Urothelium cell line (cell line): ENCODE measurements at regions not wholly inside any gene's neighbourhood (a gene's known extent, or its start where the extent isn't known, plus 50 kb on each side); places are given as distances from the start of the nearest gene placed in this dataset.

ENCODE experiments used
- DNase-seq: peaks from one replicate; pipeline ENCODE4 v3.0.0; 2011; ENCODE audit warnings: low spot score, mixed read lengths
- FAIRE-seq: peaks from 2 replicates; lab custom pipeline; 2011; peaks lifted over from hg19 to GRCh38; lab: Jason Lieb, UNC

DNA sequence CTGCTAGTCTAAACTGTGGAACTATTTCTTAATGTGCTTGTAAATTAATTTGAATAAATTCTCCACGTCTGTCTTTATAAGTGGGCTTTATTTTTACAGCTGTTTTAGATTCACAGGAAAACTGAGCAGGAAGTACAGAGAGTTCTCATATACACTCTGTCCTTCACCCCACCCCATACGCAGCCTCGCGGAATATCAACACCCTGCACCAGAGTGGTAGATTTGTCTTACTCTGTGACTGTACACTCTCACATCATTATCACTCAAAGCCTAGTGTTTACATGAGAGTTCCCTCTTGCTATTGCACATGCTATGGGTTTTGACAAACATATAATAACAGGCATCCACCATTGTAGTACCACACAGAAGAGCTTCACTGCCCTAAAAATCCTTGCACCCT, 179.7 kb upstream of the DAB2 start:
- FAIRE-seq = no peak
- DNase-seq = no peak

GRCh38 chr5:39599721-39600431, 175.1 kb upstream of the DAB2 start:
- DNase-seq (peak; percentile 23), FAIRE-seq (peak; percentile 17)

GRCh38 chr5:39598661-39599248, 174.0 kb upstream of the DAB2 start:
- FAIRE-seq = no peak
- DNase-seq = no peak

- no peak for DNase-seq
- no peak for FAIRE-seq
Observed at GRCh38 chr5:39588179-39588578, 163.4 kb upstream of the DAB2 start.

- FAIRE-seq (no peak), DNase-seq (no peak)
Observed at GRCh38 chr5:39587675-39588074, 162.9 kb upstream of the DAB2 start.

DNA sequence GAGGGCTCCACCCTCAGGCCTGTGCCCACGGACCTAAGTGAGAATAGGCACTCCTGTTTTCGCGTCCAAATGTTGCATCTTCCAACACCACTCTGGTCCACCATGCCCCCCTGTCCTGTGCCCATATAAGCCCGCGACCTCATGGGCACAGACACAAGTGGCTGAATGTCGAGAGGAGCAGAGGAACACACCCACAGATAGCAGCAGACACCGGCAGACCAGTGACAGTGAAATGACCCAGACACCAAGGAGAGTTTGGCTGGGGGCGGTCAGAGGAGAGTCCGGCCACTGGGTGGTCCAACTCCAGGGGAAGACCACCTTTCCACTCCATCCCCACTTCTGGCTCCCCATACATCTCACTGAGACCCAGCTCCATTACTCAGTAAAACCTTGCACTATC, 161.4 kb upstream of the DAB2 start:
- DNase-seq (no peak), FAIRE-seq (peak; percentile 74)

DNA sequence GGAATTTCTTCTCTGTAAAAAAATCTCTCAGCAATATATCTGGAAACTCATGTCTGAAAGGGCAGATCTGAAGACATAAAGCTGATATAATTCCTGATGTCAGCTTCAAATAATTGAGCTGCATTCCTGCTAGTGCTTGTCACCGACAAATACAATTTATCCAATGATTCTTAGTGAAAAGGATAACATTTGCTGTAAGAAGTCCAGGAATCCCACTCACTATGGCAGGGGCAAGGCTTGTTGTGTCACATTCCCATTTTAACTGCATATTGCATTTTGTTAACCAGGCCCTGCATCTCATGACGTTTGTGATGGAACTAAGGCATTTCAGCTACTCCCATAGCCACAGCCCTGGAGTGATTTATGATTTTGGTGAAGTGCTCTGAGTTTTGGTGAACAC, 160.1 kb upstream of the DAB2 start:
- DNase-seq (peak; percentile 18), FAIRE-seq (no peak)

- no peak for FAIRE-seq
- no peak for DNase-seq
Observed at GRCh38 chr5:39580702-39581453, 156.1 kb upstream of the DAB2 start.

- FAIRE-seq (no peak), DNase-seq (no peak)
Observed at GRCh38 chr5:39579750-39580149, 155.0 kb upstream of the DAB2 start.

DNA sequence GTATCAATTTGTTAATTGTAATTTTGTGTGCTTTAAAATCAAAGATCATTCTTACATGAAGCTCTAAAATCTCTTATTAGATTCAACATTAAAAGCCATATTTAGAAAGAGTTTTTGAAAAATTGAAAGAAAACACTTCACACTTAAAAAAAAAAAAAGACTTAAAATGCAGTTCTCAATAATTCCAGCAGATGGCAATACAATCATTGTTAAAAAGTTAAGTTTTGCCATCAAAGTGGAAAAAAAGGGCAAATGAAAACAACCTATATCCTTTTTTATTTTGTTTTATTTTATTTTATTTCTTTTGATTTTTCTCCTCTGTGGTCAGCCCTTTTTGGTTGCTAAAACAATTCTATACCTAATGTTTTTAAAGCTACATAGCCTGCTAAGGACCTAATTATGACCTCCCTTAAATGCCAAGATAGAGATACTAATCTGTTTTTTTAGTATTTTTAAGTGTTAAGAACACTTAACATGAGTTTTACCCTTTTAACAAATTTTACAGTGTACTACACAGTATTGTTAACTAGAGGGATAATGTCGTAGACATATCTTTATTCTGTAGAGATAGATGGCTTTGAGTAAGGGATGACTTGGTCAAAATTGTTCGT, 154.2 kb upstream of the DAB2 start:
- no peak for DNase-seq
- FAIRE-seq = no peak

GRCh38 chr5:39577529-39577928, 152.7 kb upstream of the DAB2 start:
- no peak for FAIRE-seq
- no peak for DNase-seq

DNA sequence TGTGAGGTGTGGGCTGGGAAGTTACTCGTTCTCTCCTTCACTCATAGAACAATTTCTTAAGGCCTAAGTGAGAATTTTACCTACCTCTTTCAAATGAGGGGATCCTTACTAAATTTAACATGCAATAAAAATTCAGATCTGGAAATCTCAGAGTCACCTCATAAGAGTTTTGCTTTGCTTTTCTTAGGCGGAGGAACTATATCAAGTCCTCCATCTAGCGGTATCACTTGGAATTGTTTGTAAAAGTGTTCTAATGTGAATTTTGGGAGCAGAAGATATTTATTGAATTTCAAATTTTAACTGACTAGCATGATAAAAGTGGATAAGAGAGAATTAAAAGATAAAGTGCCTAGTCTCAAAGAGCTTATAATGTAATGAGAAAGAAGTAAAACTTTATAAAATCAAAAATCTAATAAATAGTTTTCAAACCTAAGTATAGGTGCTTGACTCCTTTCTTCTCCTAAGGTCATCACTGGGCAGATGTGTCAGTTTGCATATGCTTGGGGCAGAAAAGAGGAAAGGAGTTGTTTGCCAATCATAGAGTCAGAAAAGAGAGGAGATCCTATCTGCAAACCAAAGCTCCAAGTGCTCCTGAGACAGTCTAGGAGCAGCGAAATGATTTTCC, 145.7 kb upstream of the DAB2 start:
- FAIRE-seq (no peak), DNase-seq (peak; percentile 47)

GRCh38 chr5:39569857-39570256, 145.1 kb upstream of the DAB2 start:
- DNase-seq (no peak), FAIRE-seq (no peak)

- no peak for DNase-seq
- no peak for FAIRE-seq
Observed at GRCh38 chr5:39566891-39567290, 142.1 kb upstream of the DAB2 start.

DNA sequence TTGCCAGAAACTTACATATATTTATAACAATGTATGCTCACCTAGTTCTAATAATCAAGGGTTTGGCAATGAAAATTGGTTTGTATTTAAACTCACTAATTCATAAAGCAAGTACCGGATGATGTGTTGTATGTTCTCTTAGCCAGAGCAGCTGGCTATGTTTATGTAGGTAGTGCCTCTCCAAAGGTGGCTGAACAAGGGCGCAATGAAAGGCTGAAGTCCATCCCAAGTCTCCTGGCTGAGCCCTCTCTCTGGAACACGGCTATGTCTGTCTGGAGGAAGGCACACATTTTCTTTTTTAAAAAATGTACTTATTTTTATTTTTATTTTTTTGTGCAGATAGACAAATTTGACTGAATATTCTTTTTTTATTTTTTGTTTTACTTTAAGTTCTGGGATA, 141.2 kb upstream of the DAB2 start:
- FAIRE-seq = no peak
- DNase-seq = no peak

DNA sequence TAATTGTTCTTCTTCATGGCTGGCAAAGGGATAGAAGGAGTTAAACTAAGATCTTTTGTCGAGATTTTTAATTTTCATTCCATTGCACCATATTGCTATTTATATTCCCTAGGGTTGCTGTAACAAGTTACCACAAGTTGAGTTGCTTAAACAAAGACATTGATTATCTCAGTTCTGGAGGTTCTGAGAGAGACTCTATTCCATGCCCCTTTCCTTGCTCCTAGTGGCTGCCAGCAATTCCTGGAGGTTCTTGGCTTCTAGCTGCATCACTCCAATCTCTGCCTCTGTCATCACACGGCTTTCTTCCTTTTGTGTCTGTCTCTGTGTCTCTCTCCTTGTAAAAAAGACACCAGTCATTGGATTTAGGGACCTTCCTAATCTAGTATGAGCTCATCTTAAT, 136.6 kb upstream of the DAB2 start:
- no peak for DNase-seq

GRCh38 chr5:39560726-39561125, 135.9 kb upstream of the DAB2 start:
- FAIRE-seq (no peak), DNase-seq (no peak)

More for the DNA sequence above, 136.6 kb upstream of the DAB2 start:
- FAIRE-seq = no peak

GRCh38 chr5:39559923-39560322, 135.1 kb upstream of the DAB2 start:
- DNase-seq = no peak
- no peak for FAIRE-seq

GRCh38 chr5:39558541-39558940, 133.8 kb upstream of the DAB2 start:
- DNase-seq (no peak), FAIRE-seq (no peak)

DNA sequence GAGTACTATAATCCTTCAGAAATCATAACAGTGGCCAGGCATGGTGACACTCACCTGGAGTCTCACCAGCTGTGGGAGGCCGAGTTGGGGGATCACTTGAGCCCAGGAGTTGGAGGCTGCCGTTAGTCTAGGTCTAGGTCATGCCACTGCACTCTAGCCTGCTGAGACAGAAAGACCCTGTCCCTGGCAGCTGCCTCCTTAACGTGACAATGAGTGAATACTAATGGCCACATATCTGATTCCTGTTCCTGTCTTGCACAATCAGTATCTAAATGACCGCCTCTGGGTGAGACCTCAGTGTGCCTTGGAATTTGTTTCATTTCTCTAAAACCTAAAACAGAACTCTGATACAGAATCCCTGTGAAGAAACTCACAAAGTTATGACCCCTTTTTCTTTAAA, 131.0 kb upstream of the DAB2 start:
- DNase-seq = no peak
- no peak for FAIRE-seq

DNA sequence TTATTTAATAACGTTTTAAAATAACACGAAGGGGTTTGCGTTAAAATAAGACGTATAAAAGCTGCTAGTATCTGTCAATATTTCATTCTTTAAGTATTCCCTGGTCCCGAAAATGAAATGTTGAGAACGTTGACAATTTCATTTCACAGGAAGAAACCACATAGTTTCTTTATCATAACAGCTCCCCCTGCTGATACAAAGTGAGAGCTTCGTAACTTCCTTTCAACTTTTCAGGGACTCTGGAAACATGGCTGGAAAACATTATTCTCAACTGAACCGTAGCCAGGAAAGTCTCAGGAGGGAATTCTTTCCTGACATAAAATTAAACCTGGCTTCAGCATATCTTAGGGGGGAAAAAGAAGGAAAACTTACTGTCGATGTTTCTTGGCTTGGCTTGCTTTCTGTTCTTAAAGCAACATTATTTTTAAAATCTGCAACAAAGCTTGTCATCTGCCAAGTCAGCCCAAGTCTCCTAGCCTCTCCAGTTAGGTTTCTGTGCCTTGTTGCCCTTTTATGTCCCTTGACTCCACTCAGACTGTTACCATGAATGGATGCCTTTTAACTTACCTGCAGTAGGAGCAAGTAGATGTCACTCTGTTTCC, 122.9 kb upstream of the DAB2 start:
- no peak for FAIRE-seq
- DNase-seq = peak; percentile 57
